ENCODE measurements at regions not wholly inside any gene's neighbourhood (a gene's known extent, or its start where the extent isn't known, plus 50 kb on each side); places are given as distances from the start of the nearest gene placed in this dataset.

GRCh38 chr9:79286992-79287707 lies 284.6 kb upstream of the TLE4 start:
- TF ChIP-seq, protein P1, sequence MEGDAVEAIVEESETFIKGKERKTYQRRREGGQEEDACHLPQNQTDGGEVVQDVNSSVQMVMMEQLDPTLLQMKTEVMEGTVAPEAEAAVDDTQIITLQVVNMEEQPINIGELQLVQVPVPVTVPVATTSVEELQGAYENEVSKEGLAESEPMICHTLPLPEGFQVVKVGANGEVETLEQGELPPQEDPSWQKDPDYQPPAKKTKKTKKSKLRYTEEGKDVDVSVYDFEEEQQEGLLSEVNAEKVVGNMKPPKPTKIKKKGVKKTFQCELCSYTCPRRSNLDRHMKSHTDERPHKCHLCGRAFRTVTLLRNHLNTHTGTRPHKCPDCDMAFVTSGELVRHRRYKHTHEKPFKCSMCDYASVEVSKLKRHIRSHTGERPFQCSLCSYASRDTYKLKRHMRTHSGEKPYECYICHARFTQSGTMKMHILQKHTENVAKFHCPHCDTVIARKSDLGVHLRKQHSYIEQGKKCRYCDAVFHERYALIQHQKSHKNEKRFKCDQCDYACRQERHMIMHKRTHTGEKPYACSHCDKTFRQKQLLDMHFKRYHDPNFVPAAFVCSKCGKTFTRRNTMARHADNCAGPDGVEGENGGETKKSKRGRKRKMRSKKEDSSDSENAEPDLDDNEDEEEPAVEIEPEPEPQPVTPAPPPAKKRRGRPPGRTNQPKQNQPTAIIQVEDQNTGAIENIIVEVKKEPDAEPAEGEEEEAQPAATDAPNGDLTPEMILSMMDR (IDR thresholded peaks at IDR 0.05; ENCODE audit: control extremely low read depth in 1 of 3, insufficient read depth in 1 of 3, low read depth in 1 of 3, low read length in 3 of 3), result no peak
- TF ChIP-seq EZH2 (IDR thresholded peaks at IDR 0.05; ENCODE audit: low read depth, low read length, severe bottlenecking) (no peak), BRCA1 (IDR thresholded peaks at IDR 0.05; ENCODE audit: low read depth, low read length) (no peak), POLR2A (IDR thresholded peaks at IDR 0.05; ENCODE audit: control extremely low read depth in 1 of 2, low read depth in 2 of 2, low read length in 2 of 2) (no peak), POLR2AphosphoS5 (IDR thresholded peaks at IDR 0.05; ENCODE audit: low read depth, low read length) (no peak), JUND (IDR thresholded peaks at IDR 0.05; ENCODE audit: low read length) (no peak), CBX5 (IDR thresholded peaks at IDR 0.05; ENCODE audit: low read depth, low read length) (no peak), EGR1 (IDR thresholded peaks at IDR 0.05; ENCODE audit: borderline replicate concordance, low read depth, low read length) (no peak), CHD2 (IDR thresholded peaks at IDR 0.05; ENCODE audit: low read length) (no peak), YY1 (IDR thresholded peaks at IDR 0.05; ENCODE audit: low read depth, low read length) (no peak), USF2 (IDR thresholded peaks at IDR 0.05; ENCODE audit: low read length) (no peak), JUN (IDR thresholded peaks at IDR 0.05; ENCODE audit: low read depth, low read length) (no peak)
- TF ChIP-seq, protein P2, sequence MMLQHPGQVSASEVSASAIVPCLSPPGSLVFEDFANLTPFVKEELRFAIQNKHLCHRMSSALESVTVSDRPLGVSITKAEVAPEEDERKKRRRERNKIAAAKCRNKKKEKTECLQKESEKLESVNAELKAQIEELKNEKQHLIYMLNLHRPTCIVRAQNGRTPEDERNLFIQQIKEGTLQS (IDR thresholded peaks at IDR 0.05; ENCODE audit: insufficient read depth, low read depth, low read length), result no peak
